NCI-H1694 treated with DMSO at 0.1 percent for 48 hours (cell line): ENCODE measurements at regions not wholly inside any gene's neighbourhood (a gene's known extent, or its start where the extent isn't known, plus 50 kb on each side); places are given as distances from the start of the nearest gene placed in this dataset.

Experiments used
- DNase-seq: peaks from one replicate; lab custom pipeline; 2025; lab: John Stamatoyannopoulos, UW

DNA sequence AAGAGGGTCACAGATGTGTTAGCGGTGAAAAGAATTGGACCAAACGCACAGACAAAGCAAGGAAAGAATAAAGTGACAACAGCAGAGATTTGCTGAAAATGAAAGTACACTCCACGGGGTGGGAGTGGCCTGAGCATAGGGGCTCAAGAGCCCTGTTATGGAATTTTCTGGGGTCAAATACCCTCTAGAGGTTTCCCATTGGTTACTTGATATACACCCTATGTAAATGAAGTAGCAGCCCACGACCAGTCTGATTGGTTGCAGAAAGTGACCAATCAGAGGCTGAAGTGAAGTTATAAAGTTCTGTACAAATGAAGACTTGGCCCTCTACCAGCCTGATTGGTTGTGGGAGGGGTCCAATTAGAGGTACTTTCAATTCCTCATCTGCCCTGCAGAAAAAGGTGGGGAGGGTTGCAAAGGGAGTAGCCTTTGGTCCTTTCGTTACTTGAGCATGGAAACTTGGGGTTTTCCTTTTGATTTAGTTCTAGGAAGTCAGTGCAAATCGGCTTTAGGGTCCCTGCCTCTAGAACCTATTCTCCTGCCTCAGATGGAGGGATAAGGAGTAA is 125.6 kb upstream of the PRPS1L1 start:
- DNase-seq: no peak

- DNase-seq: no peak
These were observed 127.1 kb upstream of the PRPS1L1 start for GRCh38 chr7:18154726-18155125.

DNA sequence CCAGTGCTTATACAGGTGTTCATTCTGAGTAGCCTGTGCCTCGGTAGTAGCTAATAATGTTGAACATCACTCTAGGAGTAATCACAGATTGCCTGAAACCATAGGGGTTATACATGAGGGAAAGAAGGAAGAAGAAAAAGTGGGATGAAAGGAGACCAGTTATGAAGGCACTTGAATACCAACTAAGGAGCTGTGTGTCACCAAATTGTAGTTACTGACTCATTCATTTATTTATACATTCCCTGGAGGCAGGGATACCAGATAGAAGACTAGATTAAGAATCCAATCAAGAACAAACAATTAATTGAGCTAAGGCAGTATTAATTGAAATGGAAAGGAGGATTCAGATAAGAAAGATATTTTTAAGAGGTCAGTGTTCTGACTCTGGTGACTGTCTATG is 129.6 kb upstream of the PRPS1L1 start:
- DNase-seq: no peak

DNA sequence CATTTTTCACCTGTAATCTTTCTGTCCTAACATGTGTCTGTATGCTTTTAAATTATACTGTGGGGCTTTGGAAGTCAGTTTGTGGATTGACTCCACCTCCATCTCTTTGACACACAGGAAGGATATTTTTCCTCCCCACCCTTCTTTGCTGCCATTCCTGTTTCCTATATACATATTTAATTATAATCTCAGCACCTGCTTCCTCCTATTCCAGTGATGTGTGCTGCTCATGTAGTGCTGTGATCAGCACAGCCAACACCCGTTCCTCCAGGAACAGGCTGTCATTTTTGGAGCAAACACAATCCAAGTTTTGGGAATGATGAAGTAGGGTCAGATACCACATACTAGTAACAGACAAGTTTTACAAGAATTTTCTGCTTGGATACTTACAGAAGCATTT is 135.0 kb upstream of the PRPS1L1 start:
- DNase-seq: no peak

GRCh38 chr7:18163091-18163490 is 135.4 kb upstream of the PRPS1L1 start:
- DNase-seq: no peak

DNA sequence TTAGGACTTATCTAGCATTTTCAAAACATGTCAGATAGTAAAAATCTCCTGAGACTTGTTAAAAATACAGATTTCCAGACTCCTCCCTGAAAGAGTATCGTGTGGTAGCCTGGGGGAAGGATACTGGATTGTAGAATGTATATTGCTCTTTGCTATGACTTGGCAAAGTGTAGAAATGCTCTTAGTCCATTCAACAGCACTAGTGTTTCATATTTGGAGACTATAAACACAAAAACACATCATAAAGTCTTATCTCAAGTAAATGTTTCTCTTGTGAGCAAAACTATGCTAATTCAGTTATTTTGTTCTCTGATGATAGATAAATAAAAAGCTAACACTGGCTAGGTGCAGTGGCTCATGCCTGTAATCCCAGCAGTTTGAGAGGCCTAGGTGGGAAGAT is 137.5 kb upstream of the PRPS1L1 start:
- DNase-seq: no peak

DNA sequence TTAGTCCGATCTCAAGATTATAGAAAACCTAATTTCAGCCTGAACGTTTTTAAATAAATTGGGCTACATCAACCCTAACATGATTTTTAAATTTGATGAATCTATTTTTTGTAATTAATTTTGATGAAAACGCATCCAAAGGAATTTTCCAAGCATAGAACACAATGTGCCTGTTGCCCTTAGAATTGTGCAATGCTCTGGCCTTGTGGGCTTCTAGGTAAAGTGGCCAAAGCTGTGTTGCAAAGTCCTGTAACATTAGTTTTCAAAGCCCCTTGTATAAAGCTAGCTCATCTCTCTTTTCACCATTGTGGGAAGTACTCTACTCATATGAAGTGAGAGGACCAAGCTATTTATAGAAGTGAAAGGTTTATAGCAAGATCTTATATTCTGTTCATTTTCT is 138.4 kb upstream of the PRPS1L1 start:
- no peak for DNase-seq

DNA sequence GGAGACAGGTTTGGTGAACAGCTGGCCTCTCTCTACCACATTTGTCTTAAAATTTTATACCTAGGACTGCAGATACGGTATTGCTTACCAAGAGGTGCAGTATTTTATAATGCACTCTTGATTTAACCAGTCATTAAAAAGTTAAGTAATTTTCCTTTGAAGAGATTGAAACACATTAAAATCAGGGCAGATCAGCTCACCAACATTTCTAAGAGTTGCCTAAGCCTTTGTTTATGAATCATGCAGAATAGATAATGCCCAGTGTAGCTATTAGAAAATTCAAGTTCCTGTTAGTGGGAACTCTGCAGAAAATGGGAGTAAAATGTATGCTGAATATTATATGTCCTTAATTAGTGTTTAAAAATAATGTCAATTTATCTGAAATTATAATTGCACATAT is 140.2 kb upstream of the PRPS1L1 start:
- no peak for DNase-seq

DNA sequence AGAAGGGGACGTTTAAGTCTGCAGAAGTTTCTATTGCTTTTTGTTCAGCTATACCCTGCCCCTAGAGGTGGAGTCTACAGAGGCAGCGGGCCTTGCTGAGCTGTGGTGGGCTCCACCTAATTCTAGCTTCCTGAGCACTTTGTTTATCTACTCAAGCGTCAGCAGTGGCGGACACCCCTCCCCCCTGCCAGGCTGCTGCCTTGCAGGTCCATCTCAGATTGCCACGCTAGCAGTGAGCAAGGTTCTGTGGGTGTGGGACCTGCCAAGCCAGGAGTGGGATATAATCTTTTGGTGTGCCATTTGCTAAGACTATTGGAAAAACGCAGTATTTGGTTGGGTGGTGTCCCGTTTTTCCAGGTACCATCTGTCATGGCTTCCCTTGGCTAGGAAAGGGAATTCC is 147.3 kb upstream of the PRPS1L1 start:
- DNase-seq: no peak

DNA sequence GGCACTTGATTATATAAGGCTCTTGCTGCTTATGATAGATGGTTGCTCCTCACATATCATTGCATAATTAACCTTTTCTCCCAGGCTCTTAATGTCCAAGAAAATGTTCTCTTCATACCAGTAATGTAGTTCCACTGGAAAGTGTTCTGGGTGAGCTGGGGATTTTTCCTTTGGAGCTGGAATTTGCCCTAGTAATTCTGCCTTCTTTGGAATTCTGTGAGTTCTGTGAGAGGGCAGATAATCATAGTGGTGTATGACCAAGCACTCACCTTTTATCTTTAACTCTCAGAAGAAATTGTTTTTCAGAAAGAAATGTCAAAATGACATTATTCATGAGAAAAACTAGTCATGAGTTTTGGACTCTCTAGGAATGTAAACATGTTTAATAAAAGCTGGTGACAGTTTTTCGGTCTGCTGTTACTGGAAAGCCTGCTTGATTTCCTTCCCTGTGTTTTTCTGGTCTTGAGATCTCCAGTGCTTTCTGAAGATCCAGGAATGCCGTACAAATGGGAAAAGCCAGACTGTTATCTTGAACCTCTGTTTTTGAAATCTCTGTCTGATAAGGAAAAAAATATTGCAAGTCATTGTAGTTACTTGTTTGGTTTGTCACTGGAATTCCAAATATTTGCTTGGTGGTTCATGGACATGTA is 148.3 kb upstream of the PRPS1L1 start:
- no peak for DNase-seq

DNA sequence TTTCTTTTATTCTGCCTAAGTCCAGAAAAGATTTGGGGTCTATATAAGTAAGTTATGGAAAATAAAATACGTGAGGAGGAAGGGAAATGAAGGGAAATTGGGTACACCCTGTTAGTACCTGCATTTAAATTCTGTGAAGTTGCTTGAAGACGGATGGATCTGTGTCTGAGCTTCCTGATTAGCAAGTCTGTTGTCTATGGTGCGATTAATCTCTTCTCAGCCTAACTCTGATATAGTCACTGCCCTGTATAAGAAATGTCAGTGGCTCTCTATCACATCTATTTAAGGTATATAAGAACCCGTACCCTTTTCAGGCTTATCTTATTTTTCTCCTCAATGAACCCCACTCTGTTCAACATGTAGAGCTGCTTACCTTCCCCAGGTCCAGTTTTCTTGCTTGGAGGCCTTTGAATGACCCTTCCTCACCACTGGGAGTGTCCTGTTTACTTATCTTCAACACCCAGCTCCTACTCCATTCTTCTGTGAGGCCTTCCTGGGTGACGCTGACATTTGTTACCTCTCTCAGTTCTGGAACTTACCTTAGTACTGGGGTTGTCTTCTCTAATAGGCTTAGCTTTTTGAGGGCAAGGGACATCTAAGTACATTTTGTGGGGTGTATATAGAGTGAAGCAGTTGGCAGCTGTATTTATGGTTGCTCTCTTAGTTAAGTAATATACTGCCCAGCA is 149.6 kb upstream of the PRPS1L1 start:
- DNase-seq: no peak

DNA sequence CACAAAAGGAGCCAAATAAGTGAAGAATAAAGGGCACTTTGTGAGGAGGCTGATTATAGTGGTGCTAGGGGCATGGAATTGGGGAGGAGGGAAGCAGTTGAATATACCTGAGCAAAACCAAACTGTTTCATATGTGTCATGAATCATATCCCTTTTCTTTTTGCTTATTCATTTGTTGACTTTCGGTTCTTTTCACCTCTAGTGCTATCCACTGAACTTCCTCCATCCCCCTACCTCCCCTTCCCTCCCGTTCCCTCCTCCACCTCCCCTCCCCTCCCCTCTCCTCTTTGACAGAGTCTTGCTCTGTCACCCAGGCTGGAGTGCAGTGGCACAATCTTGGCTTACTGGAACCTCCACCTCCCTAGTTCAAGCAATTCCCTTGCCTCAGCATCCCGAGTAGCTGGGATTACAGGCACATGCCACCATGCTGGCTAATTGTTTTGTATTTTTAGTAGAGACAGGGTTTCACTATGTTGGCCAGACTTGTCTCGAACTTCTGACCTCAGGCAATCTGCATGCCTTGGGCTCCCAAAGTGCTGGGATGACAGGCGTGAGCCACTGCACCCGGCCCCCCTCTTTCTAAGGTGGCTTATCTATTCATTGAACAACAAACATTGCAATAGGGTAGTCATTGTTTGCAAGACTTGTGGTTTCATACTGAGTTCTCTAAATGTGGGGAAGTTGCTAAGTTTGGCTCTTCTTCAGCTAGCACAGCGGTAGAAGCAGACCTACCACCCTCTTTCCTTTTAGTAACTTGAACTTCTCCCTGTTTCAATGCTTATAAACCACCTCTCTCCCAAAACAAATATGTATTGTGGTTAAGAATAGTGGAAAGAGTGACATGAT is 150.4 kb upstream of the PRPS1L1 start:
- DNase-seq: no peak

DNA sequence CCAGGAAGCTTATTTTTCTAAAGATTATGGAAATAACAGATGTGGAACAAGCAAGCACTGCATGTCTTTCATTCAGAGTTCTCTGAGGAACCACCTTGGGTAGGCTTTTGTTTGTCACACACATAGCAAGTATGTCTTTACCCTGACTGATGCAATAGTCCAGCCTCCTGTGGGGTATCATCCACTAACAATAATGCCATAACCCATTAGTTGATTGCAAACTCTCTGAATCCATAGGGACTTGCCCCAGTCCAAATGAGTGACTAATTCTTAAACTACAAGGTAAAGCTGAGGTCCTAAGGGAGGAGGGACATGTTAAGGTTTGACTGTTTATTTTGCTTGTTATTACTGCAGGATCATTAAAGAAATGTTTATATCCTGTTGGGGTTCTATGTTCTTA is 151.4 kb upstream of the PRPS1L1 start:
- DNase-seq: no peak

GRCh38 chr7:18180685-18181084 is 153.0 kb upstream of the PRPS1L1 start:
- no peak for DNase-seq

DNA sequence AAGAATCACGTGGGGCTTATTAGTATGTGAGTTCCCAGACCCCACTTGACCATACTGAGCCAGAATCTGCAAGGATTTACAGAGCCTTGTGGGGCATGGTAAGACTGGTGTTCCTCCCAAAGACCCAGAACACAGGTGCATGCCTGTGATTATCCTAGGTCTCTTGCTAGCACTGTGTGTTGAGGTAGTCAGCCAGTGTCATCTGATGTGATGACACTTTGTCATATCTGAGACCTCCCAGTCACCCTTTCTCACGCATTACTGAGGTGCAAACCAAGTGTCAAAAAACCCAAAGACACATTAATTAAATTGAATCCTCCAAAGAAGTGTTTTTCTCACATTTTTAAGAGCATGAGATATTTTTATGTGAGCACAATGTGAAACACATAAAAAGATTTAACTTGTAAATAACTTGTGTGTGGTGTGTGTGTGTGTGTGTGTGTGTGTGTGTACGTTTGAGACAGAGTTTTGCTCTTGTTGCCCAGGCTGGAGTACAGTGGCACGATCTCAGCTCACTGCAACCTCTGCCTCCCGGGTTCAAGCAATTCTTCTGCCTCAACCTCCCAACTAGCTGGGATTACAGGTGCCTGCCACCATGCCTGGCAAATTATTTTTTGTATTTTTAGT is 162.0 kb upstream of the PRPS1L1 start:
- DNase-seq: no peak

DNA sequence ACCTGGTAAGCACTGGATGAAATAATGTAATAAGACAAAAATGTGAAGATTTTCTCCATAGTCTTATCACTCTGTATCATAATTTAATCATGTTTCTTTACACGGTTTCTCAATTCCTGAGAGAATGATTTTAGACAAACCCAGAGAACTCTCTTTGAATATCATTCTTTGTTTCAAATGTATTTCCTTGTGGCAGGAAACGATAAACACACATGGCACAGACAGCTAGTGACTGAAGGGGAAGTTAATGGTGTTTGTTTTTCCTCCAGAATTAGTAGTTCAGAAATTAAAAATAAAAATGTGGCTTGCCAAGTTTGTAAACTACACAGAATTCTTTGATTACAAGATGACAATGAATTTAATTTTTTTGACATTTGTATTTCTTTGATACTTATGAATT is 163.7 kb upstream of the PRPS1L1 start:
- no peak for DNase-seq

GRCh38 chr7:18191862-18192625 is 164.4 kb upstream of the PRPS1L1 start:
- DNase-seq: no peak

DNA sequence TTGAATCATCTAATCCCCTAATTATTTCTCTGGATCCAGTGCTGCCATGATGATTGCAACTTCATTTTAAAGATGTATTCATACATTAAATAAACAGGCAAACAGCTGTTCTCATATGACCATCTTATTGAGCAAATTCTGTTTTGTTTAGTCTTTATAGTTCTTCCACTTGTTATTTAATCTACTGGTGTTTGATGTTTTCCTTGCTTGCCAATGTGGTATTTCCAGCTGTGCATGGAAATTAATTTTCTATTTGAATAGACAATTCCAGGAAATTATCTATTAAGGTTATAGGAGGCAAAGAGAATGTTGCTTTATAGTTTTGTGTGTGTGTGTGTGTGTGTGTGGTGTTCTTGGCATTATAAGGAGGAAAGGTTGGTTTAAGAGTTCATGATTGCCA is 167.0 kb upstream of the PRPS1L1 start:
- DNase-seq: no peak

GRCh38 chr7:18196638-18197037 is 169.0 kb upstream of the PRPS1L1 start:
- DNase-seq: no peak

DNA sequence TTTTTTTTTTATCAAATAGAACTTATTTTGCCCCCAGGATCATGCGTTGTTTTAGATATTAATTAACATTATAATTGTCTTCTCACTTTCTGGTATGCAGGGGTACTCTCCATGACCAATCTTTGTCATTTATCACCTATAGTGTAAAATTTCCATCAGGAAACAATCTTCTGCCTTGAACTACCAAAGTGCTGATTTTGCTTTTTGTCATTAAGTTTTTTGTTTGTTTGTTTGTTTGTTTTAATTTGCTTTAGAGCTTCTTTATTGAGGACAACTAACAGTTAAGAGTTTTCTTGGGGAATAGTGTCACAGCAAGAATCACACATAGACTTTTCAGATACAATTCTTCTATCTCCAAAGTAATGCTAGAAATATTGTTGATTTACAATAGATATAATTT is 171.2 kb upstream of the PRPS1L1 start:
- no peak for DNase-seq

DNA sequence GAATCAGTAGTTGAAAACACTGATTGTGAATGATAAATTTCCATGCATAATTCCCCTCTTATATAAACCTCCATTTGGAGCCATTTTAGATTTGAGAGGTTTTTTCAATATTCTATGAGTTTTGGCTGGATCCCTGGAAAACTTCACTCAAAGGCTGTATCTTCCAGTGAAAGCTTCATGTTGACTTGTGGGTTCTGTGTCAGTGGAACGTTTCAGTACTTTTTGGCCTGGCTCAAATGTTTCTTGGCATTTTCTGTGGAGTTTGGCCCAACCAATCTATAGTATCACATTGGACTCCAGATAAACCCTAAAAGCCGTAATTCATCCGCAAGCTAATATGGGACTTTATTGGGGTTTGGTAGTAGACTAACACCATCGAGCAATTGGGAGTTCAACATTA is 172.6 kb upstream of the PRPS1L1 start:
- no peak for DNase-seq

DNA sequence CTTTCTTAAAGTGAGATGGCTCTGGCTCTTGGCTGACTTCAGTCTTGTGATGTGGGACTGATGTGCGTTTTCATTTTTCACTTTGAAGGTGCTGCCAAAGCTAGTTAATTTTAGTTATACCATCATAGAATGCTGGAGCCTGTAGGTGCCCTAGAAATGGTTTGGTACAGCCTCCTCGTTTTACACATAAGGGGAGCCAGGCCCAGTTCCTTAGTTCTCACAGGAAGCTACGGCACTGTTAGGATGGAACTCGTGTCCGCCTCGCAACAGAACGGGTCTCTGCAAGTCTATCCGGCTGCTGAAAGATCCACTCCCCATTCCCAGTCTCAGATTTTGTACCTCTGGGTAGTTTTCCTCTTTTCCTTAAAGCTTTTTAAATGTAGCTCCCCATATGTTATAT is 173.2 kb upstream of the PRPS1L1 start:
- DNase-seq: no peak
